Ishikawa (cell line): ENCODE measurements at regions not wholly inside any gene's neighbourhood (a gene's known extent, or its start where the extent isn't known, plus 50 kb on each side); places are given as distances from the start of the nearest gene placed in this dataset.

Experiments
- CEBPB ChIP-seq: IDR thresholded peaks from 2 replicates; pipeline ENCODE4 v1.6.1; 2012
- CREB1 ChIP-seq: IDR thresholded peaks from 2 replicates; pipeline ENCODE4 v1.6.1; 2012; ENCODE audit warnings: low read depth
- EGR1 ChIP-seq: IDR thresholded peaks from 2 replicates; pipeline ENCODE4 v1.6.1; 2012
- EP300 ChIP-seq: IDR thresholded peaks from 2 replicates; pipeline ENCODE4 v1.6.1; 2012; ENCODE audit warnings: borderline replicate concordance
- FOXM1 ChIP-seq: IDR thresholded peaks from 2 replicates; pipeline ENCODE4 v1.6.1; 2012; ENCODE audit warnings: low read depth, borderline replicate concordance
- NFIC ChIP-seq: IDR thresholded peaks from 2 replicates; pipeline ENCODE4 v1.6.1; 2012
- RAD21 ChIP-seq: IDR thresholded peaks from 2 replicates; pipeline ENCODE4 v1.6.1; 2012; ENCODE audit warnings: low read depth
- TAF1 ChIP-seq: IDR thresholded peaks from 2 replicates; pipeline ENCODE4 v1.6.1; 2012; ENCODE audit warnings: low read depth, mild to moderate bottlenecking
- TCF12 ChIP-seq: IDR thresholded peaks from 2 replicates; pipeline ENCODE4 v1.6.1; 2012; ENCODE audit warnings: low read depth
- TEAD4 ChIP-seq: IDR thresholded peaks from 2 replicates; pipeline ENCODE4 v1.6.1; 2012
- YY1 ChIP-seq: IDR thresholded peaks from 2 replicates; pipeline ENCODE4 v1.6.1; 2012; ENCODE audit warnings: low read depth
- ZBTB7A ChIP-seq: IDR thresholded peaks from 2 replicates; pipeline ENCODE4 v1.6.1; 2012; ENCODE audit warnings: low read depth
- TF ChIP-seq, protein P1 (sequence below): IDR thresholded peaks from 2 replicates; pipeline ENCODE4 v1.6.1; 2012
- TF ChIP-seq, protein P2 (sequence below): IDR thresholded peaks from 2 replicates; pipeline ENCODE4 v1.6.1; 2012
- TF ChIP-seq, protein P3 (sequence below): IDR thresholded peaks from 2 replicates; pipeline ENCODE4 v1.6.1; 2012; ENCODE audit warnings: low read depth, mild to moderate bottlenecking

GRCh38 chr5:89280103-89281037 is 397.4 kb upstream of the MEF2C start:
- TF ChIP-seq YY1 (no peak), EP300 (no peak), FOXM1 (no peak), ZBTB7A (no peak), TEAD4 (no peak), TCF12 (no peak), TAF1 (no peak), CEBPB (no peak), EGR1 (no peak), NFIC (no peak), RAD21 (no peak)
- TF ChIP-seq, protein P1, sequence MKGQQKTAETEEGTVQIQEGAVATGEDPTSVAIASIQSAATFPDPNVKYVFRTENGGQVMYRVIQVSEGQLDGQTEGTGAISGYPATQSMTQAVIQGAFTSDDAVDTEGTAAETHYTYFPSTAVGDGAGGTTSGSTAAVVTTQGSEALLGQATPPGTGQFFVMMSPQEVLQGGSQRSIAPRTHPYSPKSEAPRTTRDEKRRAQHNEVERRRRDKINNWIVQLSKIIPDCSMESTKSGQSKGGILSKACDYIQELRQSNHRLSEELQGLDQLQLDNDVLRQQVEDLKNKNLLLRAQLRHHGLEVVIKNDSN, result no peak
- TF ChIP-seq, protein P2, sequence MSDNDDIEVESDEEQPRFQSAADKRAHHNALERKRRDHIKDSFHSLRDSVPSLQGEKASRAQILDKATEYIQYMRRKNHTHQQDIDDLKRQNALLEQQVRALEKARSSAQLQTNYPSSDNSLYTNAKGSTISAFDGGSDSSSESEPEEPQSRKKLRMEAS, result no peak

GRCh38 chr5:89279391-89280036 is 396.5 kb upstream of the MEF2C start:
- TF ChIP-seq RAD21 (no peak), TAF1 (no peak), EGR1 (no peak), CREB1 (no peak), TCF12 (no peak), EP300 (no peak), TEAD4 (no peak)
- TF ChIP-seq, protein P3, sequence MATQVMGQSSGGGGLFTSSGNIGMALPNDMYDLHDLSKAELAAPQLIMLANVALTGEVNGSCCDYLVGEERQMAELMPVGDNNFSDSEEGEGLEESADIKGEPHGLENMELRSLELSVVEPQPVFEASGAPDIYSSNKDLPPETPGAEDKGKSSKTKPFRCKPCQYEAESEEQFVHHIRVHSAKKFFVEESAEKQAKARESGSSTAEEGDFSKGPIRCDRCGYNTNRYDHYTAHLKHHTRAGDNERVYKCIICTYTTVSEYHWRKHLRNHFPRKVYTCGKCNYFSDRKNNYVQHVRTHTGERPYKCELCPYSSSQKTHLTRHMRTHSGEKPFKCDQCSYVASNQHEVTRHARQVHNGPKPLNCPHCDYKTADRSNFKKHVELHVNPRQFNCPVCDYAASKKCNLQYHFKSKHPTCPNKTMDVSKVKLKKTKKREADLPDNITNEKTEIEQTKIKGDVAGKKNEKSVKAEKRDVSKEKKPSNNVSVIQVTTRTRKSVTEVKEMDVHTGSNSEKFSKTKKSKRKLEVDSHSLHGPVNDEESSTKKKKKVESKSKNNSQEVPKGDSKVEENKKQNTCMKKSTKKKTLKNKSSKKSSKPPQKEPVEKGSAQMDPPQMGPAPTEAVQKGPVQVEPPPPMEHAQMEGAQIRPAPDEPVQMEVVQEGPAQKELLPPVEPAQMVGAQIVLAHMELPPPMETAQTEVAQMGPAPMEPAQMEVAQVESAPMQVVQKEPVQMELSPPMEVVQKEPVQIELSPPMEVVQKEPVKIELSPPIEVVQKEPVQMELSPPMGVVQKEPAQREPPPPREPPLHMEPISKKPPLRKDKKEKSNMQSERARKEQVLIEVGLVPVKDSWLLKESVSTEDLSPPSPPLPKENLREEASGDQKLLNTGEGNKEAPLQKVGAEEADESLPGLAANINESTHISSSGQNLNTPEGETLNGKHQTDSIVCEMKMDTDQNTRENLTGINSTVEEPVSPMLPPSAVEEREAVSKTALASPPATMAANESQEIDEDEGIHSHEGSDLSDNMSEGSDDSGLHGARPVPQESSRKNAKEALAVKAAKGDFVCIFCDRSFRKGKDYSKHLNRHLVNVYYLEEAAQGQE, result no peak
- TF ChIP-seq, protein P1, result no peak

GRCh38 chr5:89277816-89278215 is 394.8 kb upstream of the MEF2C start:
- TF ChIP-seq, protein P1, result no peak
- TF ChIP-seq FOXM1 (no peak), NFIC (no peak), YY1 (no peak), TCF12 (no peak), RAD21 (no peak), TEAD4 (no peak), EP300 (no peak), CREB1 (no peak), EGR1 (no peak), ZBTB7A (no peak), CEBPB (no peak), TAF1 (no peak)
- TF ChIP-seq, protein P2, result no peak
- TF ChIP-seq, protein P3, result no peak

- no peak for TF ChIP-seq TCF12
- TF ChIP-seq FOXM1, result no peak
- TF ChIP-seq TAF1, result no peak
- TF ChIP-seq RAD21, result no peak
- no peak for TF ChIP-seq ZBTB7A
- no peak for TF ChIP-seq NFIC
- TF ChIP-seq, protein P2, result no peak
- TF ChIP-seq CEBPB, result no peak
- TF ChIP-seq, protein P3, result no peak
Measured at GRCh38 chr5:89276566-89277305, 393.8 kb upstream of the MEF2C start.
